Tibial artery (tissue), 4 donors: ENCODE measurements at regions not wholly inside any gene's neighbourhood (a gene's known extent, or its start where the extent isn't known, plus 50 kb on each side); places are given as distances from the start of the nearest gene placed in this dataset.

Experiments
- DNase-seq, 2 donors: peaks; one replicate each; pipeline ENCODE4 v3.0.0-alpha.2; 2019
- H3K27ac ChIP-seq, 2 donors: fragments of 200-600 bp; sonication (generic) in 1 of 2; 1 replicate in 1 of 2; 2 replicates in 1 of 2; pipeline ENCODE4 v1.5.1; 2018 to 2019; ENCODE audit warnings: mild to moderate bottlenecking in 1 of 2
- H3K27me3 ChIP-seq, 2 donors: fragments of 200-600 bp; sonication (generic) in 1 of 2; one replicate each; pipeline versions ENCODE4 v1.5.1 to v1.6.0; 2016 to 2019
- H3K36me3 ChIP-seq, 3 donors: fragments of 200-600 bp; sonication (generic) in 2 of 3; one replicate each; pipeline ENCODE4 v1.5.1; 2016 to 2019; ENCODE audit warnings: mild to moderate bottlenecking in 2 of 3
- H3K4me1 ChIP-seq, 4 donors: fragments of 200-600 bp; sonication (generic) in 2 of 4; 1 replicate in 3 of 4; 2 replicates in 1 of 4; pipeline ENCODE4 v1.5.1; 2016 to 2019
- H3K4me3 ChIP-seq, 2 donors: fragments of 200-600 bp; sonication (generic) in 1 of 2; 1 replicate in 1 of 2; 2 replicates in 1 of 2; pipeline ENCODE4 v1.5.1; 2018 to 2019; ENCODE audit warnings: mild to moderate bottlenecking in 2 of 2
- H3K9me3 ChIP-seq, 3 donors: fragments of 200-600 bp; sonication (generic) in 1 of 3; one replicate each; pipeline ENCODE4 v1.5.1; 2016 to 2019
- intact Hi-C: fragments of 100-400 bp; cut with DNase I; formaldehyde crosslinking; loops from one replicate; pipeline ENCODE4 v1.15.0; 2023; ENCODE audit warnings: low total_unique reads
- TF ChIP-seq, protein P1 (sequence below), 2 experiments: fragments of 200-600 bp in 1 of 2; fragments of 450-650 bp in 1 of 2; IDR thresholded peaks; one replicate each; pipeline ENCODE4 v1.5.1; 2017 to 2019; ENCODE audit warnings: antibody characterized with exemption in 2 of 2, mild to moderate bottlenecking in 1 of 2, moderate library complexity in 1 of 2

- H3K4me3 ChIP-seq, result no peak overlapping the region
- no peak overlapping the region for H3K27ac ChIP-seq
- no peaks in the 10 kb centered on the region for H3K9me3 ChIP-seq
- DNase-seq, result no peak
- H3K27me3 ChIP-seq, result no peaks in the 10 kb centered on the region
- intact Hi-C loops, result no loop called here
- H3K4me1 ChIP-seq, result no peaks in the 10 kb centered on the region
- no peaks in the 10 kb centered on the region for H3K36me3 ChIP-seq
- TF ChIP-seq, protein P1, sequence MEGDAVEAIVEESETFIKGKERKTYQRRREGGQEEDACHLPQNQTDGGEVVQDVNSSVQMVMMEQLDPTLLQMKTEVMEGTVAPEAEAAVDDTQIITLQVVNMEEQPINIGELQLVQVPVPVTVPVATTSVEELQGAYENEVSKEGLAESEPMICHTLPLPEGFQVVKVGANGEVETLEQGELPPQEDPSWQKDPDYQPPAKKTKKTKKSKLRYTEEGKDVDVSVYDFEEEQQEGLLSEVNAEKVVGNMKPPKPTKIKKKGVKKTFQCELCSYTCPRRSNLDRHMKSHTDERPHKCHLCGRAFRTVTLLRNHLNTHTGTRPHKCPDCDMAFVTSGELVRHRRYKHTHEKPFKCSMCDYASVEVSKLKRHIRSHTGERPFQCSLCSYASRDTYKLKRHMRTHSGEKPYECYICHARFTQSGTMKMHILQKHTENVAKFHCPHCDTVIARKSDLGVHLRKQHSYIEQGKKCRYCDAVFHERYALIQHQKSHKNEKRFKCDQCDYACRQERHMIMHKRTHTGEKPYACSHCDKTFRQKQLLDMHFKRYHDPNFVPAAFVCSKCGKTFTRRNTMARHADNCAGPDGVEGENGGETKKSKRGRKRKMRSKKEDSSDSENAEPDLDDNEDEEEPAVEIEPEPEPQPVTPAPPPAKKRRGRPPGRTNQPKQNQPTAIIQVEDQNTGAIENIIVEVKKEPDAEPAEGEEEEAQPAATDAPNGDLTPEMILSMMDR (IDR thresholded peaks at IDR 0.05), result no peak
Measured at GRCh38 chr13:55437162-55437561, 1703.6 kb upstream of the PRR20A start.

DNA sequence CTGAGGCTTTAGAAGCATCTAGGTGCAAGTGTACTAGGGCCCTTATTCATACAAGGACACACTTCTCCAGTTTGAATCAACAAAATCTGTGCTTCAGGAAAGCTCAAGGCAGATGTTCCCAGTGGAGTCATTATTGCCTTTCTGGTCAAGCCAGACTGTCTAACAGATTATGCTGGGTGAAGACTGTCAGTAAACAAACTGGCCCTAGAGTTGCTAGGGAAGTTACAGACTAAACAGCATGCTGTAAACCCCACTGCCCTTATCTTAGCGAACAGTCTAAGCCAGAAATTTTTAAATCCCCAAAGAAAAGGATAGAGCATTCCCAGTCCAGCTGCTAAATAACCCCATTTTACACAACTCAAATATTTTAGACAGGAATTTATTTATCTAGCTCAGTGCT is 1701.3 kb upstream of the PRR20A start:
- no peak for DNase-seq
- no peaks in the 10 kb centered on the region for H3K4me1 ChIP-seq
- H3K27me3 ChIP-seq, result no peaks in the 10 kb centered on the region
- H3K36me3 ChIP-seq, result no peaks in the 10 kb centered on the region
- H3K9me3 ChIP-seq, result no peaks in the 10 kb centered on the region
- intact Hi-C loops, result no loop called here
- no peak overlapping the region for H3K4me3 ChIP-seq
- H3K27ac ChIP-seq, result no peak overlapping the region
- TF ChIP-seq, protein P1 (IDR thresholded peaks at IDR 0.05), result no peak

- Histone ChIP-seq H3K36me3 (no peaks in the 10 kb centered on the region), H3K27ac (no peak overlapping the region), H3K27me3 (no peaks in the 10 kb centered on the region), H3K9me3 (no peaks in the 10 kb centered on the region), H3K4me1 (no peaks in the 10 kb centered on the region), H3K4me3 (no peak overlapping the region)
- TF ChIP-seq, protein P1 (IDR thresholded peaks at IDR 0.05), result no peak
- no peak for DNase-seq
- intact Hi-C loops, result no loop called here
Measured at GRCh38 chr13:55440465-55441085, 1700.1 kb upstream of the PRR20A start.

DNA sequence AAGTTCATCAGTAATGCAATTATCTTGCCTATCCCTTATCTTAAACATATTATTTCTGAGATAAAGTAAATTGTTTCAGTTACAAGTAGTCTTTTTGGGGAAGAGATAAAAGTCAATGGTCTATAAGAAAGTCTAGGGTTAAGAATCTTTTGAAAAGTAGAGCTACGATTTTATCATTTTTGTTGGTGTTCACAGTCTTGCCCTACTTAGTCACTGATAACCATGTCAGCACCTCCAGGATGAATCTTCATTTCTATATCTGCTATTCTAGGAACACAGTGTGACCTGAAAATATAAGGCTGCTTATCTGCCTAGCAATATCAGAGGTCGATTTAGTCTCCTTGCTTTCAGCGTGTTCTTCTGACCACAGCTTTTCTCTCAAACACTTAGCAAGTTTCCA is 1676.5 kb upstream of the PRR20A start:
- TF ChIP-seq, protein P1 (IDR thresholded peaks at IDR 0.05), result no peak
- Histone ChIP-seq H3K4me3 (no peak overlapping the region), H3K36me3 (no peaks in the 10 kb centered on the region), H3K9me3 (no peaks in the 10 kb centered on the region), H3K27ac (no peak overlapping the region), H3K4me1 (no peaks in the 10 kb centered on the region), H3K27me3 (no peaks in the 10 kb centered on the region)
- intact Hi-C loops, result no loop called here
- DNase-seq, result no peak

DNA sequence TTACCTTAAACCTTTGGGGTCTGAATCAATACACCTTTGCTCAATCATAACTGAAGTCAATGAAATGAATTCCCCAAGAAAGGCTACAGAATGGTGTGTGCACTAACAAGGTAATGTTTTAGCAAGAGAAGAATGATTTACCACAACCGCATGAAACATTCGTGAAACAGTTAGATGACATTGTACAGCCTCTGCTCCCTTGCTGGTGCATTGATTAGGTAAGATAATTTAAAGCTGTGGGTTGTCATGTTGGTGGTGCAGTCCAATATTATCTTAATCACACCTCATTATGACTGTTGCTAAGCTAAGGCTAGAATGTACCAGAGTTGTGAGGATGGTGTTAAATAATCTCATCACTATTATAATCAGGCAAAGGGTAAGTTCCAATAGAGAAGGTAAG is 1673.2 kb upstream of the PRR20A start:
- H3K27me3 ChIP-seq, result no peaks in the 10 kb centered on the region
- H3K27ac ChIP-seq, result no peak overlapping the region
- no peak overlapping the region for H3K4me3 ChIP-seq
- DNase-seq, result no peak
- no peaks in the 10 kb centered on the region for H3K36me3 ChIP-seq
- H3K9me3 ChIP-seq, result no peaks in the 10 kb centered on the region
- intact Hi-C loops, result no loop called here
- TF ChIP-seq, protein P1 (IDR thresholded peaks at IDR 0.05), result no peak
- H3K4me1 ChIP-seq, result no peaks in the 10 kb centered on the region
